CD4-positive, alpha-beta T cell treated with Interleukin-4 for 4 hours (primary cell): ENCODE measurements at regions not wholly inside any gene's neighbourhood (a gene's known extent, or its start where the extent isn't known, plus 50 kb on each side); places are given as distances from the start of the nearest gene placed in this dataset.

Experiments used
- DNase-seq: peaks from one replicate; pipeline ENCODE4 v3.0.0-alpha.2; 2020

GRCh38 chr5:54927097-54927746 lies 58.2 kb downstream of the ESM1 start:
- no peak for DNase-seq

- no peak for DNase-seq
Observed at GRCh38 chr5:54924487-54924886, 60.9 kb downstream of the ESM1 start.

GRCh38 chr5:54917323-54917722 lies 68.1 kb downstream of the ESM1 start:
- no peak for DNase-seq

- no peak for DNase-seq
Observed at GRCh38 chr5:54915466-54916027, 69.8 kb downstream of the ESM1 start.

GRCh38 chr5:54912021-54912420 lies 73.4 kb downstream of the ESM1 start:
- no peak for DNase-seq

- DNase-seq, result no peak
Observed at GRCh38 chr5:54909911-54910870, 75.2 kb downstream of the ESM1 start.

- no peak for DNase-seq
Observed at GRCh38 chr5:54908774-54909525, 76.4 kb downstream of the ESM1 start.

GRCh38 chr5:54905942-54906537 lies 79.4 kb downstream of the ESM1 start:
- DNase-seq, result peak; percentile 69

- DNase-seq, result no peak
Observed at GRCh38 chr5:54905246-54905795, 80.1 kb downstream of the ESM1 start.

- DNase-seq, result no peak
Observed at GRCh38 chr5:54904425-54904824, 81.0 kb downstream of the ESM1 start.

- DNase-seq, result peak; percentile 30
Observed at GRCh38 chr5:54902791-54903473, 82.5 kb downstream of the ESM1 start.

GRCh38 chr5:54900984-54901725 lies 84.2 kb downstream of the ESM1 start:
- no peak for DNase-seq

GRCh38 chr5:54897001-54897400 lies 88.4 kb downstream of the ESM1 start:
- DNase-seq, result no peak

- DNase-seq, result peak; percentile 6
Observed at GRCh38 chr5:54895816-54896341, 89.5 kb downstream of the ESM1 start.

GRCh38 chr5:54894957-54895815 lies 90.2 kb downstream of the ESM1 start:
- no peak for DNase-seq

- no peak for DNase-seq
Observed at GRCh38 chr5:54889826-54890225, 95.6 kb downstream of the ESM1 start.

GRCh38 chr5:54887663-54888062 lies 97.7 kb downstream of the ESM1 start:
- DNase-seq, result no peak

GRCh38 chr5:54886866-54887265 lies 98.5 kb downstream of the ESM1 start:
- no peak for DNase-seq

GRCh38 chr5:54885636-54886035 lies 99.8 kb downstream of the ESM1 start:
- DNase-seq, result no peak

- DNase-seq, result no peak
Observed at GRCh38 chr5:54884195-54884536, 101.2 kb downstream of the ESM1 start.
